RWPE1 (cell line): ENCODE measurements at regions not wholly inside any gene's neighbourhood (a gene's known extent, or its start where the extent isn't known, plus 50 kb on each side); places are given as distances from the start of the nearest gene placed in this dataset.

ENCODE experiments used
- CTCF ChIA-PET: fragments of 350-600 bp; sonication (Branson Sonifier 250); formaldehyde crosslinking; extraction: SDS; loops from one replicate; lab custom pipeline; 2021; lab: Yijun Ruan, JAX
- POLR2A ChIA-PET: fragments of 400-600 bp; formaldehyde crosslinking; extraction: SDS; loops from one replicate; lab custom pipeline; 2020; ENCODE audit warnings: antibody characterized with exemption; ENCODE audit not compliant: low non-redundant PET; lab: Yijun Ruan, JAX
- DNase-seq: peaks from one replicate; pipeline ENCODE4 v3.0.0; 2012; ENCODE audit warnings: low spot score
- H3K27ac ChIP-seq: fragments of 450-650 bp; 2 replicates; pipeline ENCODE4 v1.5.1; 2017
- TF ChIP-seq, protein P1 (sequence below): fragments of 450-650 bp; conservative IDR thresholded peaks from 2 replicates; pipeline ENCODE4 v1.5.1; 2017; ENCODE audit warnings: low read depth, mild to moderate bottlenecking

DNA sequence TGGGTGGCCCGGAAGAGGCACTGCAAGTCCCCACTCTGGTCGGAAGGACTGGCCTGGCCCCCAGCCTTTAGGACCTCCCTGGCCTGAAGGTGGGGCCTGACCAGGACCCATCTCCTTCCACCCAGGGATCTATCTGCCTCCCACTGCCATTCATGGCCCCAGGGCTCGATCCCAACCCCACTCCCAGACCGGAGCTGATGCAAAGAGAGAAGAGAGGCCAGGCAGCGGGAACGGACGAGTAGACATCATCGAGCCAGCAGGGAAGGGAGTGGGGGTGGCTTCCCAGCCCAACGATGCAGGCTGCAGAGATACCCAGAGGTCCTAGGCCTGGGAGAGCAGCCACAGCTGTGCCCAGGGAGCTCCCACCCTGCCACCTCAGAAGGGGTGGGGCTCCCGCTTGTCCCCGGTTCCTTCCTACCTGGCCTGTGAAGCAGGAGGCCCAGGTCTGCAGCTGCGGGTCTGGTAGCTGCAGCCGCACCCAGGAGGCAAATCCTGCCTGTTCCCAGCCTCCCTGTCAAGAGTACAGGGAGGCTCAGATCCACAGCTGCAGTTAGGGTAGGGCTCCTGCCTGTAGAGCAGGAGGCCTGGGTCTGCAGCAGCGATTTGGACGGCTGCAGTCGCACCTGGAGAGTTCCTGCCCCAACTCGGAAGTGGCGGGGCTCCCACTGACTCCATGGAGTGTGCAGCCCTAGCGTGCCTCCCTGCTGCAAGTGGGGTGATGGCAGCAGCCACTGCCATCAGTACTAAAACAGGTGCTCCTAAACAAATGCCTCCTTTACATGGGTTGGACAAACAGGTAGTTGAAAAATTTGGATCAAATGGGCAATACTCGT lies 1151.0 kb upstream of the PHF14 start:
- H3K27ac ChIP-seq = no peak overlapping the region
- DNase-seq = no peak
- TF ChIP-seq, protein P1, sequence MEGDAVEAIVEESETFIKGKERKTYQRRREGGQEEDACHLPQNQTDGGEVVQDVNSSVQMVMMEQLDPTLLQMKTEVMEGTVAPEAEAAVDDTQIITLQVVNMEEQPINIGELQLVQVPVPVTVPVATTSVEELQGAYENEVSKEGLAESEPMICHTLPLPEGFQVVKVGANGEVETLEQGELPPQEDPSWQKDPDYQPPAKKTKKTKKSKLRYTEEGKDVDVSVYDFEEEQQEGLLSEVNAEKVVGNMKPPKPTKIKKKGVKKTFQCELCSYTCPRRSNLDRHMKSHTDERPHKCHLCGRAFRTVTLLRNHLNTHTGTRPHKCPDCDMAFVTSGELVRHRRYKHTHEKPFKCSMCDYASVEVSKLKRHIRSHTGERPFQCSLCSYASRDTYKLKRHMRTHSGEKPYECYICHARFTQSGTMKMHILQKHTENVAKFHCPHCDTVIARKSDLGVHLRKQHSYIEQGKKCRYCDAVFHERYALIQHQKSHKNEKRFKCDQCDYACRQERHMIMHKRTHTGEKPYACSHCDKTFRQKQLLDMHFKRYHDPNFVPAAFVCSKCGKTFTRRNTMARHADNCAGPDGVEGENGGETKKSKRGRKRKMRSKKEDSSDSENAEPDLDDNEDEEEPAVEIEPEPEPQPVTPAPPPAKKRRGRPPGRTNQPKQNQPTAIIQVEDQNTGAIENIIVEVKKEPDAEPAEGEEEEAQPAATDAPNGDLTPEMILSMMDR = no peak
- CTCF ChIA-PET = interaction anchor here (0.6 kb wide), 1 partner anchor 1013 kb away, joined by 3 read pairs; no protein-coding TSS in a partner anchor
- POLR2A ChIA-PET = no interaction called here

DNA sequence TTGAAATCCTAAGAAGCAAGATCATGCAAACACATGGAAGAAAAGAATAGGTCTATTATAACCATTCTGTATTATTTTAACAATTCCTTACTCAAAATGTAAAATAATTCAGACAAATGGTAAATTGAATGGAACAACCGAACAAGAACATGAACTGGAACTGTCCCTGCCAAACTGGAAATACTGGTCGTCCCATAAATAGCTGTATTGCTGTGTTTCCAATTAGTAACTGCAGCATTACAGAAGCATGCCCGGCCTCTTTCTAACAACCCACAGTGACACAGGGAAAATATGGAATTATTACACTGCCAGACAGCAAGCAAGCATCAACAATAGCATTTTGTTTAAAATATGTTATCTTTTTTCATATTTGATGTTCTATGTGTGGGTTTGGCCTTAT lies 1138.5 kb upstream of the PHF14 start:
- no peak for DNase-seq
- H3K27ac ChIP-seq = no peak overlapping the region
- CTCF ChIA-PET = no interaction called here
- TF ChIP-seq, protein P1 = no peak
- POLR2A ChIA-PET = no interaction called here

DNA sequence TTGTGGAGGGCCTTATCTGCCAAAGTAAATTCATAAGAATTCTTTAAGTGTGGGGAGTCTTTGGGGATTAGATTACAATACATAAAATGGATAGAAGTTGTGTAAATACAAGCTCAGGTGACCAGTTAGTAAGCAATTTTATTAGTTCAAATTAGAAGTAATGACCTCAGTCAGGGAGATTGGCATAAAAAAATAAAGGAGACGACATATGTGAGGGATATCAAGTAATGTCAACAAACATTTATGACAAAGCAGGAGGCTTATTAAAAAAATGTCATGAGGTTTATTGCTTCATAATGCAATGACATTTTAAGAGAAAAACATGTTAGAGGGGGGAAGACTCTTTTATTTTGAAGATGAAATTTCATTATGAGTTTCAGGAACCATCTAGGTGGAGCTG lies 1137.0 kb upstream of the PHF14 start:
- CTCF ChIA-PET = no interaction called here
- POLR2A ChIA-PET = no interaction called here
- H3K27ac ChIP-seq = no peak overlapping the region
- TF ChIP-seq, protein P1 = no peak
- DNase-seq = no peak

DNA sequence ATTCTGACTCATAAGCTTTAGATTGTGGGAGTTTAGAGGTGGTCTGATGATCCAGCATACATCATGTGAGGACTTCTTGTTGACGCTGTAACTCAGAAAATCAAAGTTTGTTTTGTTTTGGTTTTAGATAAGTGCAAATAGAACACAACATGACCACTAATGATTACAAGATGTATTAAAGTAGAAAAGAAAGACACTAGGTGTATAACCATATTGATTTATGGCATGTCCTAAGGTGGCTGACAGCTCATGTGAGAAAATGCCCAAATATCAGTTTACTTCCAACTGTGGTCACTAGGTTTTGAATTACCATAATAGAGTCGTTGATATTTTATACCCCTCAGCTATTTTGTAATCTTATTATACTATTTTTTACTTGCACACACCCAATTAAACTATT lies 1131.4 kb upstream of the PHF14 start:
- CTCF ChIA-PET = interaction anchor here (0.6 kb wide), 1 partner anchor 1339 kb away, joined by 4 read pairs; no protein-coding TSS in a partner anchor
- no peak overlapping the region for H3K27ac ChIP-seq
- POLR2A ChIA-PET = no interaction called here
- TF ChIP-seq, protein P1 = no peak
- no peak for DNase-seq

DNA sequence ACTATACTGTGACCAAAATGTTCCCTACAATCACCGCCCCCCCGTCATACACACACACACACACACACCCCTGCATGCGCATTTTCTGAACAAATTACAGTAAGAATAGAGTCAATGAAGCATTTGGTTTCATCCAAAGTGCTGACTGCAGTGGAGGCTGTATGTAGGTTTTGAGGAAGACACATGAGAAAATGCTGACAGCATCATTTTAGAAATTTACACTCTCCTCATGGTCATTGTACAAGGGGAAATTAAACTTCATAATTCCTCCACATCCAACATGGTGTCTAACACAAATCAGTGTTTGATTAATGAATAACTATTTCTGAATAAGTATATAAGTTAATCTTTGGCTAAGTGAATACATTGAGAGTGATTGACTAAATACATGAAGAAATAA lies 1126.8 kb upstream of the PHF14 start:
- H3K27ac ChIP-seq = no peak overlapping the region
- ChIA-PET CTCF (no interaction called here), POLR2A (no interaction called here)
- TF ChIP-seq, protein P1 = no peak
- no peak for DNase-seq

DNA sequence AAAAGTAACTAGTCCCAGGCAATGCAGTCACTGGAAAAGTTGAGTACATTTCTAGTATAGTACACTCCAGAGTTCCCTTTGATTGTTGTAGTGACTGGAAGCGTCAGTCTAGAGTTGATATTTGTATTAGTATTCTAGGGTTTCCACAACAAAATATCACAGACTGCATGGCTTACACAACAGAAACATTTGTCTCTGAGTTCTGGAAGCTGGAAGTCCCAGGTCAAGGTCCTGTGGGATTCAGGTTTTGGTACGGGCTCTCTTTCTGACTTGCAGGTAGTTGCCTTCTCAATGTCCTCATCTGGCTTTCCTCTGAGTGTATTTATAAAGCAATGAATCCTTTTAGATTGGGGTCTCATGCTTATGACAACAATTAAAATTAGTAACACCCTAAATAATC lies 1119.1 kb upstream of the PHF14 start:
- POLR2A ChIA-PET = no interaction called here

More for the DNA sequence above, 1119.1 kb upstream of the PHF14 start:
- DNase-seq = no peak
- CTCF ChIA-PET = no interaction called here
- TF ChIP-seq, protein P1 = no peak
- no peak overlapping the region for H3K27ac ChIP-seq
